Kidney (tissue), 13 donors: ENCODE measurements at regions not wholly inside any gene's neighbourhood (a gene's known extent, or its start where the extent isn't known, plus 50 kb on each side); places are given as distances from the start of the nearest gene placed in this dataset.

Experiments used
- DNase-seq, 5 donors: peaks; one replicate each; pipeline ENCODE4 v3.0.0-alpha.2; 2013 to 2020
- FAIRE-seq: peaks from 2 replicates; lab custom pipeline; 2012; peaks lifted over from hg19 to GRCh38; lab: Jason Lieb, UNC
- H3K27ac ChIP-seq, 2 donors: one replicate each; pipeline ENCODE4 v1.7.0; 2013; ENCODE audit warnings: low read depth in 2 of 2, low read length in 2 of 2, inconsistent platforms in 1 of 2
- H3K27me3 ChIP-seq: one replicate; pipeline ENCODE4 v1.7.1; 2013; ENCODE audit warnings: low read length, inconsistent platforms; ENCODE audit not compliant: control insufficient read depth, insufficient read depth
- H3K36me3 ChIP-seq, 3 donors: one replicate each; pipeline versions ENCODE4 v1.7.0 to v1.7.1; 2013; ENCODE audit warnings: low read length in 3 of 3, control low read depth in 1 of 3, inconsistent platforms in 1 of 3; ENCODE audit not compliant: insufficient read depth in 3 of 3, control insufficient read depth in 2 of 3
- H3K4me1 ChIP-seq, 3 donors: one replicate each; pipeline versions ENCODE4 v1.7.0 to v1.7.1; 2013; ENCODE audit warnings: low read length in 3 of 3, inconsistent platforms in 1 of 3, low read depth in 1 of 3; ENCODE audit not compliant: control insufficient read depth in 2 of 3, insufficient read depth in 2 of 3
- H3K4me3 ChIP-seq, 3 donors: one replicate each; pipeline versions ENCODE4 v1.7.0 to v1.8.1; 2013; ENCODE audit warnings: low read length in 3 of 3, control low read depth in 1 of 3, inconsistent platforms in 1 of 3
- H3K9ac ChIP-seq, 3 donors: one replicate each; pipeline versions ENCODE4 v1.7.0 to v1.7.1; 2013; ENCODE audit warnings: low read length in 3 of 3, control low read depth in 1 of 3, inconsistent platforms in 1 of 3
- H3K9me3 ChIP-seq, 3 donors: one replicate each; pipeline versions ENCODE4 v1.7.0 to v1.7.1; 2013; ENCODE audit warnings: low read length in 3 of 3, control low read depth in 1 of 3, inconsistent platforms in 1 of 3; ENCODE audit not compliant: control insufficient read depth in 2 of 3, insufficient read depth in 1 of 3
- intact Hi-C: fragments of 100-400 bp; cut with DNase I; formaldehyde crosslinking; loops from one replicate; pipeline ENCODE4 v1.11.1; 2022
- TF ChIP-seq, protein P1 (sequence below): IDR thresholded peaks from 3 replicates; pipeline ENCODE4 v1.5.1; 2012; ENCODE audit warnings: mild to moderate bottlenecking, moderate library complexity, borderline replicate concordance; ENCODE audit not compliant: insufficient read depth; ENCODE audit errors: extremely low read depth
- donor health status: control.
- donor health status: control.
- donor health status: control.
- donor health status: control.
- donor health status: control.
- donor health status: DM: yes; HTN: yes; CAD: no.
- donor health status: Normal renal cell carcinoma (clear cell type).

DNA sequence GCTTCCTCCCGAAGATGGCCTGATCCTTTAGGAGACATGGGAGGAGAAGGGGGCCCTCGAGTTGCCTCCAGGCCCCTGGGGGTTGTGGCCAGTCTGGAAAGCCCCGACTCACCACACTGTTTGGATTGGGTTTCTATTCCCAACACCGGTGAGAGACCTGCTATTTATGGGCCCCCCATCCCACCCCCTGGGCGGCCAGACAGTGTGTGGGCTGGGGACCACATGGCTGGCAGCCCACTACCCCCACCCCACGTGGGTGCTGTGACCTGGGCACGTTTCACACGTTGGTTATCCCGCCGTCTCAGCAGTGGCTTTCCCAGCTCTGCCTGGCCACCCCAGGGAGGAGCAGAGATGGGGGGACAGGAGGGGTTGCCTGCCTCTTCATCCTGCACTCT lies 116.1 kb downstream of the VEGFA start:
- no peaks in the 10 kb centered on the region for H3K9me3 ChIP-seq
- FAIRE-seq = no peak
- intact Hi-C loops = no loop called here
- H3K9ac ChIP-seq = no peak overlapping the region
- H3K27me3 ChIP-seq = no peaks in the 10 kb centered on the region
- H3K4me1 ChIP-seq = peaks cover 0 to 7% (median 0%) of the 10 kb centered on the region in 3 donors
- DNase-seq = peak in 1 of 5 donors; percentile 46
- TF ChIP-seq, protein P1, sequence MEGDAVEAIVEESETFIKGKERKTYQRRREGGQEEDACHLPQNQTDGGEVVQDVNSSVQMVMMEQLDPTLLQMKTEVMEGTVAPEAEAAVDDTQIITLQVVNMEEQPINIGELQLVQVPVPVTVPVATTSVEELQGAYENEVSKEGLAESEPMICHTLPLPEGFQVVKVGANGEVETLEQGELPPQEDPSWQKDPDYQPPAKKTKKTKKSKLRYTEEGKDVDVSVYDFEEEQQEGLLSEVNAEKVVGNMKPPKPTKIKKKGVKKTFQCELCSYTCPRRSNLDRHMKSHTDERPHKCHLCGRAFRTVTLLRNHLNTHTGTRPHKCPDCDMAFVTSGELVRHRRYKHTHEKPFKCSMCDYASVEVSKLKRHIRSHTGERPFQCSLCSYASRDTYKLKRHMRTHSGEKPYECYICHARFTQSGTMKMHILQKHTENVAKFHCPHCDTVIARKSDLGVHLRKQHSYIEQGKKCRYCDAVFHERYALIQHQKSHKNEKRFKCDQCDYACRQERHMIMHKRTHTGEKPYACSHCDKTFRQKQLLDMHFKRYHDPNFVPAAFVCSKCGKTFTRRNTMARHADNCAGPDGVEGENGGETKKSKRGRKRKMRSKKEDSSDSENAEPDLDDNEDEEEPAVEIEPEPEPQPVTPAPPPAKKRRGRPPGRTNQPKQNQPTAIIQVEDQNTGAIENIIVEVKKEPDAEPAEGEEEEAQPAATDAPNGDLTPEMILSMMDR = no peak
- no peaks in the 10 kb centered on the region for H3K36me3 ChIP-seq
- no peak overlapping the region for H3K27ac ChIP-seq
- H3K4me3 ChIP-seq = no peak overlapping the region

DNA sequence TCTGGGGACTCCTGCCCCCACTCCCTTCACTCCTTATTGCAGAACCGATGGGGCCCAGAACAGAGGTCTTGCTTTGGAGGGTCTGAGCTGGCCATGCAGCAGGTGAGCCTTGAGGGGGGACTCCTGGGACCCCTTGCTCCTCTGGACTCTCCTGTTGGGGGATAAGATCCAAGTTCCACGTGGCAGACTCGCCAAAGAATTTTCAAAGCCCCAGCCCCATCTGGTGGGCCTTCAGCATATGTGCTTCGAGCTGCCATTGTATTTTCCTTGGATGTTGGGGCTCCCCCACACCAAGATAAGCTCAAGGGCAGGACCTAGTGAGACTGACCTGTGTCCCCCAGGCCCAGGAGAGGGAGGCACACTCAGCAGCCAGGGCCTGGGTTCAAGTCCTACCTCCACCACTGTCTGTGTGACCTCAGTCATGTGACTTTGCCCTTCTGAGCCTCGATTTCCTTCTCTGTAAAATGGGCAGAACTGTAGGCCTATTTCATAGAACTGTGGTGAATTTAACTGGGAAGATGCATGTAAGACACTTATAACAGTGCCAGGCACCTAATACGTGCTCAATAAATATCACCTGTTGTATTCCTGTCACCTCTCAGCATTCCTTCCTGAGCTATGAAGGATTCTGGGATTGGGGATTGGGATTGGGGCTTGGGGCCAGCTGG lies 115.5 kb downstream of the VEGFA start:
- H3K9me3 ChIP-seq = no peaks in the 10 kb centered on the region
- H3K9ac ChIP-seq = no peak overlapping the region
- H3K4me1 ChIP-seq = peaks cover 0 to 7% (median 0%) of the 10 kb centered on the region in 3 donors
- intact Hi-C loops = no loop called here
- FAIRE-seq (no peak), DNase-seq (peak in 2 of 5 donors; percentile 37 to 39)
- H3K27ac ChIP-seq = no peak overlapping the region
- no peaks in the 10 kb centered on the region for H3K36me3 ChIP-seq
- TF ChIP-seq, protein P1 = no peak
- no peaks in the 10 kb centered on the region for H3K27me3 ChIP-seq
- no peak overlapping the region for H3K4me3 ChIP-seq

DNA sequence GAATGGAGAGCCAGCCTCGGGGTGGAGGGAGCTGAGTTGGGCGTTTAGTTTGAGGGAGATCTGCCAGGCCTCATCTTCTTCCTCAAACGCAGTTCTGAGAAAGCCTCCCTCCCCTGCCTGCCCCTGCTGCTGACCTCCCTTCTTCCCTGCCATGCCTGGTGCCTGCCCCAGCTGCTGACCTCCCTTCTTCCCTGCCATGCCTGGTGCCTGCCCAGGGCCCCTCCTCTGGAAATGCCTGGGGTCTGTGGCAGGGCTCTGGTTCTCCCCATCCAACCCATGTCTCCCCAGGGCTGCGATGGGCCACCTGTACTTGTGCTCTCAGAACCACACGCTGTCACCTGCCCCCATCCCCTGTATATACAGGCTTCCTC lies 114.6 kb downstream of the VEGFA start:
- no peak overlapping the region for H3K27ac ChIP-seq
- no peak for FAIRE-seq

More for the DNA sequence above, 114.6 kb downstream of the VEGFA start:
- no peaks in the 10 kb centered on the region for H3K36me3 ChIP-seq
- no peaks in the 10 kb centered on the region for H3K9me3 ChIP-seq
- H3K4me3 ChIP-seq = no peak overlapping the region
- DNase-seq = peak in 1 of 5 donors; percentile 61
- H3K27me3 ChIP-seq = no peaks in the 10 kb centered on the region
- peaks cover 0 to 7% (median 0%) of the 10 kb centered on the region in 3 donors for H3K4me1 ChIP-seq
- TF ChIP-seq, protein P1 = no peak
- intact Hi-C loops = no loop called here
- H3K9ac ChIP-seq = no peak overlapping the region
